SIG-M5 (cell line): ENCODE measurements at regions not wholly inside any gene's neighbourhood (a gene's known extent, or its start where the extent isn't known, plus 50 kb on each side); places are given as distances from the start of the nearest gene placed in this dataset.

Source experiments
- DNase-seq: peaks from one replicate; lab custom pipeline; 2025; lab: John Stamatoyannopoulos, UW

- DNase-seq = no peak
Measured at GRCh38 chr7:156096771-156097538, 284.7 kb upstream of the SHH start.

- no peak for DNase-seq
Measured at GRCh38 chr7:156095908-156096539, 283.8 kb upstream of the SHH start.

DNA sequence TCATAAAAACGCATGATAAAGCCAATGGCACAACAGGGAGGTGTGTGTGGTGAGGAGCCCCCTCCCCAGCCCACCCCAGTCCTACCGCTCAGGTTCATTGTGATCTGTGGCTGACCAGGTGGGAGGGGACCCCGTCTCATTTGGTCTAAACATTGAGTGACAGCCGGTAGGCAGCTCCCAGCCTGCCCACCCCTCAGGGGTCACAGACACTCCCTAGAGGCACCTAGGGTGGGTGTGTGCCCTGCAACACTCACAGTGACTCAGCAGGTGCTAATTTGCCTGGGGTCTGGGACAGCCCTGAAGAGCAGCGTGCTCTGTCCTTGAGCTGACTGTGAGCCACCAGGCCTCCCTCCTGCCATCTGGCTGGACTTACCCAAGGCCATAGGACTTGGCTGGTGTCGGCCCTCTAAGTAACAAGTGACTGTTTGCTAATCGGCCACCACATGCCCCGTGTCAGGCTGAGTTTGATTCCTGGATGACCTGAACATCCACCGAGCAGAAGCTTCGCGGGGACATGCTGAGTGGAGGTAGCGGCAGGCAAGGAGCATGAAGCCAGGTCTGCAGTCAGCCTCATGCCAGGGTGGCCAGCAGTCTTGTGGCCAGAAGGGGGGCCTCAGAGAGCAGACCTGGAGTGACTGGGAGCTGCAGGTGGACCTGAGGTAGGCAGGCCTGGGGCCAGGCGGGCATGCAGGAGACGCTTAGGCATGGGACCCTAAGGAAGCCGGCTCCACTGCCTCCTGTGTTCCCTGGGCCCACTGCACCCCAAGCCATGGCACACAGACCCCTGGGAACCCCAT, 282.3 kb upstream of the SHH start:
- no peak for DNase-seq

- no peak for DNase-seq
Measured at GRCh38 chr7:156092307-156092706, 280.0 kb upstream of the SHH start.

GRCh38 chr7:156091519-156092080, 279.3 kb upstream of the SHH start:
- DNase-seq = no peak

DNA sequence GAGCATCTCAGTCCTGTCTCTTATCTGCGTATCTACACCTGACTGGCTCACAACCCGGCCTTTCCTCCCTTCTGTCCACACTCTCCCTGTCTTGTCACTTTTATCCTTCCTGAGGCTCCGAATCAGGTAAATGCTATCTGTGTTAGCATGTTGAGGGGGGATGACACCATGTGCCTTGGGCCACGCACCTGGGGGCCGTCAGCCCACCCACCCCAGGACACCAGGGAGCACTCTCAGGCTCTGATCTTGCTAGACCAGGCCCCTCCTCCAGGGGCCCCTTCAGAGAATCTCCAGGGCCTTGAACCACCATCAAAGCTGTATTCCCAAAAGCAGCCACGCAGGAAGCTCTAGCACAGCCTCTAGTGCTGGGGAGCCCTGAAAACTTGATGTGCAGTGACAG, 278.7 kb upstream of the SHH start:
- no peak for DNase-seq

DNA sequence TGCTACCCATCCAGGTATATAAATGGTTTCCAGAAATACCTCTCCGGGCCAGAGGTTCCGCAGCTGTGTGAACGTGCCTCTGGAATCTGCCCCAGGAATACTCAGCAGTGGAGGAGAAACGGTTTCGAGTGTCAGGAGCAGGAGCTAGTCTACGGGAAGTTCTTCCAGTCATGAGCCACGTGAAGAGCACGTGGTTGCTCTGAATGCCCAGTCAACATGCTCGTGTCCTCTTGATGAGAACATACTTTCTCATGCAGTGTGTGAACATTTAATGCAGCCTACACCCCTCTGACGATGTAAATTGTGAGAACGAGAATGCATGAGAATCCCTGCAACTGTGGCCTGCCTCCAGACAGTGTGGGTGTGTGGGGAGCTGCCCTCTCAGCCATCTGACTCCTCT, 277.0 kb upstream of the SHH start:
- DNase-seq = no peak

GRCh38 chr7:156088115-156088514, 275.9 kb upstream of the SHH start:
- DNase-seq = no peak

GRCh38 chr7:156082048-156083040, 270.1 kb upstream of the SHH start:
- DNase-seq = no peak

DNA sequence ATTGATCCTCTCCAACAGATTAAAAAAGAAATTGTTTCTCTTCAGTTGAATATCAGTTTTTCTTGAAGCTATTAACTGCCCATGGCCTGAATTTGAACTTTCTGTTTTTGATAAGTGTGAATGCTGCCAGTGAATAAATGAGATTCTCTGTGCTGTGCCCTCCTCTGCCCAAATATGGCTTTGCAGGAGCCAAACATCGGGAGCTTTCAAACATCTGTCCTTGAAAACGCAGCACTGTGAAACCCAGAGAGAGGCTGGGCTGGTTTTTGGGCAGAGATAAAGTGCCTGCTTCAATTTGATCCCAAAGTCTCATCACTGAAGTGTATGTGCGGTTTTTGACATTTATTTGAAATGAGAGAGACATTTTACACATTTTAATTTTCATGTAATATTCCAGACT, 268.3 kb upstream of the SHH start:
- DNase-seq = no peak

GRCh38 chr7:156080046-156080445, 267.8 kb upstream of the SHH start:
- DNase-seq = no peak

DNA sequence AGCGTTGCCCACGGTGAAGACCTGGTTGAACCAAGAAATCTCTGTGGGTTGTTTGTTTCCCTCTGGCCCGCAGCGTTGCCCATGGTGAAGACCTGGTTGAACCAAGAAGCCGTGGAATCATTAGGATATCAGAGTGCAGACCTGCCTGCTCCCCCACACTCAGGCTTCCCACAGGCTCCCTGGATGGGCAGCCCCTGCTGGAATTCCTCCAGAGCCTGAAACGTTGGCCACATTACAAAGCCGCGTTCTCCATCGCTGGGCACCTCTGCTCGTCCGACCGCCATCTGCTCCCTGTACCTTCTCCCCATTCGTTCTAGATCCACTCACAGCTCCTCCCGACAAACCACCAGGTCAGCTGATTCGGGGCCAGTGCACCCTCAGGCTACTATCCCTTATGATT, 266.9 kb upstream of the SHH start:
- no peak for DNase-seq

DNA sequence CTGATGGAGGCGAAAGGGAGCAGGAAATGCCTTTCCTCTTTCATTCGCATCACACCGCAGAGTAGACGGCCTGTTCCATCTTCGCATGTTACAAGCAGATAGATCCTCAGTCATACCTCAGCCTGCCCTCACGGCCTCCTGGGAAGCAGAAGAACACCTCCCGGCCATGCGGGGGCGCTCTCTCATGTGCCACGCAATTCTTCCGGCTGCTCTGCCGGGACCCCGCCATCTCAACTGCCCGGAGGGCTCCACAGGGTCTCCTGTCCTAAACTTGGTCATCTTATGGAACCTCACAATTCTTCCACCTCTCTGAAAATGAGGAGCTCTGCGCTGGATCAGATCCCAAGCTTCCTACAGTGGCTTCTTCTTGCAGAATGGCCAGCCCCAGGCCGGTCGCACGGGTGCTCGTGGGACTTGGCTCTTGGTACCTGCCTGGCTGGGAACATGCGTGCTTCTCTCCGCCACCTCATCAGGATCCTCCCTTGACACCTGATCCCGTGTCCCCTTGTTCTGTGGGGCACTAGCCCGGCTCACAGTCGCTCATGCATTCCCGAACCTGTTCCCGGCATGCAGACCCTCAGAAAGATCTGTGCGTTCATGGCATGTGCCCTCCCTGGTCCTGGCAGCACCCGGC, 262.8 kb upstream of the SHH start:
- DNase-seq = no peak

GRCh38 chr7:156074084-156074483, 261.8 kb upstream of the SHH start:
- no peak for DNase-seq

DNA sequence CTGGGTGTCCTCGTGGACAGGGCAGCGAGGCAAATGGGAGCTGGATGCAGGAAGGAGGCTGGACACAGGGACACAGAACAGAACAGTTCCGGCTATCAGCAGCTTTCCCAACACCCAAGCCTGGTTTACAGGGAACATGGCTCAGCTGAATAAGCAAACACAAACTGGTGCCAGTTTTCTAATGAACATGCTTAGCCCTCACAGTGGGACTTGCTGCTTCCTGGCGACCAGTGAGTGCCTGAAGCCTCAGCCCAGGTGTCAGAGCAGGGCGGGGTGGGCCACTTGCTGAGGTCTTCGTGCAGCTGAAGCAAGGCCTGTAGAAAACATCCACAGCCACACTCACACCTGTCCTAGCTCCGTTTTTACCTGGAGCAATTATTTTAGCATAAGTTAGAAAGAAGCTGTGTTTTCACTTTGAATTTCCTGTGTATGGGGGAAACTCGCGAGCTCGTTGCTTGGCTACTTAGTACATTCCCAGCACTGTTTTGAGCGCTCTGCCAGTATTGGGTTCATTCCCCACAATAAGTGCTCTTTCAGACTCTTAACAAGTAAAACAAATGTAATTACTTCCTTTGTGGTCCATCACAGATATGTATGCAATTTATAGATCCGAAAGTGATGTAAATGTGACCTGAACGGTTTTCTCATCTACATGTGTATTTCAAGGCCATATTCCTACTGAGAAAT, 261.2 kb upstream of the SHH start:
- no peak for DNase-seq

GRCh38 chr7:156071612-156072011, 259.3 kb upstream of the SHH start:
- DNase-seq = no peak

- no peak for DNase-seq
Measured at GRCh38 chr7:156069891-156070290, 257.6 kb upstream of the SHH start.

- DNase-seq = no peak
Measured at GRCh38 chr7:156067156-156067555, 254.9 kb upstream of the SHH start.

DNA sequence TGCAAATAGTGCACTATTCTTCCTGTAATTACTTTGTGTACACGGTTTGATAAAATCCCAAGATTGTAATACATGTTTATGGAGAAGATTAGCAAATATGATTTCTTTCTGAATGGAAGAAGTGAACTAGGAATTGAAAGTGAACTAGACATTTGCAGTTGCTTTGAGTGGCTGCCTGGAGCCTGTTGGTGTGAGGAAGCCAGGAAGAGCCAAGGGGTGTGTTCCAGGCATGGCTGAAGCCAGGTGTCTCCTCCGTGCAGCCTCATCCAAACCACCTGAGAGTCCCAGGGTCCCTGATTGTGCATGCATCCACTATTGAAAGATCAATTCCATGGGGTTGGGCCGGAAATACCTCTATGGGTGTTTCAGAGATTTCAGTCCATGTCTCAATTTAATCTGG, 253.1 kb upstream of the SHH start:
- no peak for DNase-seq

DNA sequence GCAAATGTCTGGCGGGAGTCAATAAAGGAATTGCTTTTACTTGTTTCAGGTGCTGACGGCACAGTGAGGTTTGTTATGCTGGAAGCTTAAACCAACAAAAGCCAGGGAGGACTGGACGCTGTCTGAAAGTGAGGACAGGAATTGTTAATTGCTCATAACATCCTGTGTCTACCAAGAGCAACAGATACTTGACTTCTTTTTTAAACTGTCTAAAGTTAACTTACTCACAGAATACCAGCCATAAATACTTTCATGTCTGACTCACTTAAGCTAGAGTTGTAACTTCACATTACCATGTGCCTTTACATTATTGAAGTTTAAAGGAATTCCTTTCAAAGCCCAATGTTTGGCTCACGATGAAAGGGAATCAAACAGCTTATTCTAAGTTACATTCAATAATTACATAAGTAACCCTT, 252.7 kb upstream of the SHH start:
- no peak for DNase-seq
